Thyroid gland (tissue), 4 donors: ENCODE measurements at regions not wholly inside any gene's neighbourhood (a gene's known extent, or its start where the extent isn't known, plus 50 kb on each side); places are given as distances from the start of the nearest gene placed in this dataset.

ENCODE experiments used
- DNase-seq, 2 donors: peaks; one replicate each; pipeline ENCODE4 v3.0.0-alpha.2; 2019
- H3K27ac ChIP-seq, 3 donors: fragments of 200-600 bp; sonication (generic); 1 replicate in 2 of 3; 2 replicates in 1 of 3; pipeline ENCODE4 v1.5.1; 2016 to 2019; ENCODE audit warnings: mild to moderate bottlenecking in 1 of 3, moderate library complexity in 1 of 3
- H3K27me3 ChIP-seq: fragments of 200-600 bp; sonication (generic); one replicate; pipeline ENCODE4 v1.5.1; 2019
- H3K36me3 ChIP-seq, 2 donors: fragments of 200-600 bp; sonication (generic); one replicate each; pipeline ENCODE4 v1.5.1; 2016 to 2019
- H3K4me1 ChIP-seq, 2 donors: fragments of 200-600 bp; sonication (generic); one replicate each; pipeline ENCODE4 v1.5.1; 2017 to 2019
- H3K4me3 ChIP-seq, 3 donors: fragments of 200-600 bp; sonication (generic); replicated peaks in 1 of 3; 1 replicate in 2 of 3; 2 replicates in 1 of 3; pipeline ENCODE4 v1.5.1; 2016; ENCODE audit warnings: mild to moderate bottlenecking in 1 of 3
- H3K9me3 ChIP-seq: fragments of 200-600 bp; sonication (generic); one replicate; pipeline ENCODE4 v1.5.1; 2017
- POLR2A ChIP-seq, 2 donors: fragments of 450-650 bp; IDR thresholded peaks; one replicate each; pipeline ENCODE4 v1.6.1; 2017; ENCODE audit warnings: antibody characterized with exemption in 2 of 2, mild to moderate bottlenecking in 2 of 2, moderate library complexity in 1 of 2
- WGBS, 2 donors: methylation state at CpG; one replicate each; pipeline ENCODE4 v1.1.5; 2017; 5-methylcytosine and 5-hydroxymethylcytosine counted together
- intact Hi-C: fragments of 100-400 bp; cut with DNase I; formaldehyde crosslinking; loops from one replicate; pipeline ENCODE4 v1.15.1; 2023
- TF ChIP-seq, protein P1 (sequence below), 6 experiments: fragments of 200-600 bp in 3 of 6; fragments of 450-650 bp in 3 of 6; sonication (generic) in 3 of 6; IDR thresholded peaks; one replicate each; pipeline ENCODE4 v1.5.1; 2016 to 2019; ENCODE audit warnings: antibody characterized with exemption in 6 of 6, mild to moderate bottlenecking in 2 of 6, inconsistent platforms in 1 of 6, moderate library complexity in 1 of 6

DNA sequence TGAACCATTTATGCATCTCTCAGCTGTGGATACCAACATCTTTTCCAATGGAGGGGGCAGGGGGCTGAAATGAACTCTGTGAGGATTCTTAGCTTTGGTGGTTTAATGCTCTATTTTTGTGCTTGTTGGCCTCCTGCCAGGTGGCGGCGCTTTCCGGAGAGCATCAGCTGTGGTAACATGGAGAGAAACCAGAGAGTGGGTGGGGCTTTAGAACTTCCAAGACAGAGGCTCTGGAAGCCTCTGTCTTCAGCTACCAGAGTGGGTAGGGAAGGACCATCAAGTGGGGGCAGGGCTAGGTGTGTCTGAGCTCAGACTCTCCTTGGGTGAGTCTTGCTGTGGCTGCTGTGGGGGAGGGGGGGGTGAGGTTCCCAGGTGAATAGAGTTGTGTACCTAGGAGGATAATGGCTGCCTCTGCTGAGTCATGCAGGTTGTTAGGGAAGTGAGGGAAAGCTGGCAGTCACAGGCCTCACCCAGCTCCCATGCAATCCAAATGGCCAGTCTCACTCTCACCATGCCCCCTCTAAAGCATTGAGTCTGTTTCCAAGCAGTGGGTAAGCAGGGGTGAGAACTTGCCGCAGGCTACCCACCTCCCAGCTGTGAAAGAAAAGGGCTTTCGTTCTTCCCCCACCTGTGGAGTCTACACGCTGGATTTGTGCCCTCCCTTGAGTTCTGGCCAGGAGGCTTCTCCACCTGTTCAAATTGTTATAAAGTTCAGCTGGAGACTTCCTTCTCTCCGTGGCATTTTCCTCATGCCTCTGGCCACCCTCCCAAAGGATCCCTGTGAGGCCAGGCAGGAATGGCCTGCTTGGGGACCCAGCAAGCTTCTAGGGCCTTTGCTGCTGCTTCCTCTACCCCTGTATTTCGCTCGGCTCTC lies 527.0 kb downstream of the NEBL start:
- no peaks in the 10 kb centered on the region for H3K27me3 ChIP-seq
- H3K4me3 ChIP-seq, result no peak overlapping the region
- H3K4me1 ChIP-seq, result no peaks in the 10 kb centered on the region
- H3K27ac ChIP-seq, result no peak overlapping the region
- intact Hi-C loops, result no loop called here
- no peak for DNase-seq
- H3K36me3 ChIP-seq, result no peaks in the 10 kb centered on the region
- H3K9me3 ChIP-seq, result no peaks in the 10 kb centered on the region
- TF ChIP-seq, protein P1, sequence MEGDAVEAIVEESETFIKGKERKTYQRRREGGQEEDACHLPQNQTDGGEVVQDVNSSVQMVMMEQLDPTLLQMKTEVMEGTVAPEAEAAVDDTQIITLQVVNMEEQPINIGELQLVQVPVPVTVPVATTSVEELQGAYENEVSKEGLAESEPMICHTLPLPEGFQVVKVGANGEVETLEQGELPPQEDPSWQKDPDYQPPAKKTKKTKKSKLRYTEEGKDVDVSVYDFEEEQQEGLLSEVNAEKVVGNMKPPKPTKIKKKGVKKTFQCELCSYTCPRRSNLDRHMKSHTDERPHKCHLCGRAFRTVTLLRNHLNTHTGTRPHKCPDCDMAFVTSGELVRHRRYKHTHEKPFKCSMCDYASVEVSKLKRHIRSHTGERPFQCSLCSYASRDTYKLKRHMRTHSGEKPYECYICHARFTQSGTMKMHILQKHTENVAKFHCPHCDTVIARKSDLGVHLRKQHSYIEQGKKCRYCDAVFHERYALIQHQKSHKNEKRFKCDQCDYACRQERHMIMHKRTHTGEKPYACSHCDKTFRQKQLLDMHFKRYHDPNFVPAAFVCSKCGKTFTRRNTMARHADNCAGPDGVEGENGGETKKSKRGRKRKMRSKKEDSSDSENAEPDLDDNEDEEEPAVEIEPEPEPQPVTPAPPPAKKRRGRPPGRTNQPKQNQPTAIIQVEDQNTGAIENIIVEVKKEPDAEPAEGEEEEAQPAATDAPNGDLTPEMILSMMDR (IDR thresholded peaks at IDR 0.05), result no peak
- no peak for TF ChIP-seq POLR2A (IDR thresholded peaks at IDR 0.05)
- whole genome bisulfite sequencing, 2 donors, result 75 to 82% methylated on average over 9 of the region's 9 CpGs

DNA sequence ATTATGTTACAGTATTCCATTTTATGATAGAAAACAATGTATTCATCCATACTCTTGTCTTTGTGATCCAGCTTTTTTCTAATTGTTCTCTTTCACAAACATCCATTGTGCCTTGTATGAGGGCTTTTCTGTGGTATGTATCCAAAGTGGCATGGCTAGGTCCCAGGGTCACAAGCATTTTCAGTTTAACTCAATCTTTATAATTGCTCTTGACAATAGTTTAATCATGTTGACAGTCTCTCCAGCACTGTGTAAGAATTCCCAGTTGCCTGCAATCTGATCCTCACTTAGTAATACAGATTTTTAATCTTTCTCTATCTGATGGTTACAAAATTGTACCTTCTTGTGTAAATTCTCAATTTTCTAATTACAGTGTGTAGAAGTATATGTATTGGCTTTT lies 533.4 kb downstream of the NEBL start:
- intact Hi-C loops, result no loop called here

DNA sequence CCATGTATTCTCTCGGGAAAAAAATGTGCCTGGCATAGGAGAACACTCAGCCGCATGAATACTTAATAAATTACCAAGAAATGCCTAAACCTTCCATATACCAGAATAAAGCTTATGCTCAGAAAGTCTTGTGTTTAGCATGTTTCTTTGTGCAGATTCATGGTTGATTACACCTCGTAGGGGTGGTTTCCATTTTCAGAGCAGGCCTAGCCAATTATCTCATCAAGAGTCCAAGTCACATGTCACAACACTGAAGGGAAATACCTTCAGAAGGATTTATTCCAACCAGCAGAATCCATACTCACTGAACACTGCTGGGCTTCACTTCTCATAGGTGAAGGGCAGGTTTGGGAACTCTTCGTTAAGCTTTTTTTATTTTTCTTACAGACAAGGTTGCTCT lies 539.7 kb downstream of the PLXDC2 start:
- H3K4me1 ChIP-seq, result no peaks in the 10 kb centered on the region
- no peak overlapping the region for H3K27ac ChIP-seq
- TF ChIP-seq, protein P1 (IDR thresholded peaks at IDR 0.05), result no peak
- H3K36me3 ChIP-seq, result no peaks in the 10 kb centered on the region
- no peaks in the 10 kb centered on the region for H3K9me3 ChIP-seq
- intact Hi-C loops, result no loop called here
- H3K4me3 ChIP-seq, result no peak overlapping the region
- 63 to 75% methylated on average over 4 of the region's 4 CpGs for WGBS, 2 donors
- DNase-seq, result no peak
- no peaks in the 10 kb centered on the region for H3K27me3 ChIP-seq

More for the DNA sequence above, 533.4 kb downstream of the NEBL start:
- TF ChIP-seq, protein P1 (IDR thresholded peaks at IDR 0.05), result no peak
- no peak for TF ChIP-seq POLR2A (IDR thresholded peaks at IDR 0.05)
- no peaks in the 10 kb centered on the region for H3K4me1 ChIP-seq
- H3K9me3 ChIP-seq, result no peaks in the 10 kb centered on the region
- no peaks in the 10 kb centered on the region for H3K27me3 ChIP-seq
- H3K36me3 ChIP-seq, result no peaks in the 10 kb centered on the region
- H3K4me3 ChIP-seq, result no peak overlapping the region
- no peak overlapping the region for H3K27ac ChIP-seq
- DNase-seq, result no peak

DNA sequence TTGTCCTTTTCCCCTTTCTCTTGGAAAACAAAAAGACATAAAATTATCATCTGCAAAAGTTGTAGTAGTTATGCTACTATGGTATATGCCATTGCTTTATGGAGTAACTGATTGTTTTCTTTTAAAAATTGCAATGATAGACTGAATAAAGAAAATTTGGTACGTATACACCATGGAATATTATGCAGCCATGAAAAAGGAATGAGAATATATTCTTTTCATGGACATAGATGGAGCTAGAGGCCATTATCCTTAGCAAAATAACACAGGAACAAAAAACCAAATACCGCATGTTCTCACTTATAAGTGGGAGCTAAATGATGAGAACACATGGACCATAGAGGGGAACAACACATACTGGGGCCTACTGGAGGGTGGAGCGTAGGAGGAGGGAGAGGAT lies 538.8 kb downstream of the PLXDC2 start:
- Histone ChIP-seq H3K36me3 (no peaks in the 10 kb centered on the region), H3K4me1 (no peaks in the 10 kb centered on the region), H3K27me3 (no peaks in the 10 kb centered on the region), H3K27ac (no peak overlapping the region), H3K9me3 (no peaks in the 10 kb centered on the region), H3K4me3 (no peak overlapping the region)
- TF ChIP-seq, protein P1 (IDR thresholded peaks at IDR 0.05), result no peak
- no peak for TF ChIP-seq POLR2A (IDR thresholded peaks at IDR 0.05)
- WGBS, 2 donors, result 79% methylated on average over 3 of the region's 3 CpGs
- intact Hi-C loops, result no loop called here
- DNase-seq, result no peak

DNA sequence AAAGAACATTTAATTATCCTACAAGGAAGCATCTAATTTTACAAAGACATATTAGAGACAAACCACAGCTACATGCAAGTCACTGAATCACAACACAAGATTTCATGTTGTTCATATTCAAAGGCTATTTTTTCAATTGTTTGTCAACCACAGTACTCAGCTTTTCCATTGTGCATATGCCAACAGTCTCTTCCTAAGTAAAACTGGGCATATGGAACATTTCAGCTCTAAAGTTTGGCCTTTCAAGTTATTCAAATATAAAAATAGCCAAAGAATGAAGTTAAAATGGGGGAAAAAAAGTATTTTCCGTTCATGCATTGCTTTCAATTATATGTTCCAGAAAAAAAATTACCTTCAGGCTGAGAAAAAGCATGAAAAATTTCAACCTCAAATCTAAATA lies 537.9 kb downstream of the PLXDC2 start:
- TF ChIP-seq, protein P1 (IDR thresholded peaks at IDR 0.05), result no peak
- TF ChIP-seq POLR2A (IDR thresholded peaks at IDR 0.05), result no peak
- WGBS, 2 donors, result 83 to 88% methylated on average over 1 of the region's 1 CpG
- Histone ChIP-seq H3K27me3 (no peaks in the 10 kb centered on the region), H3K4me1 (no peaks in the 10 kb centered on the region), H3K36me3 (no peaks in the 10 kb centered on the region), H3K9me3 (no peaks in the 10 kb centered on the region), H3K4me3 (no peak overlapping the region), H3K27ac (no peak overlapping the region)
- no peak for DNase-seq
- intact Hi-C loops, result no loop called here
